ENCODE measurements at regions not wholly inside any gene's neighbourhood (a gene's known extent, or its start where the extent isn't known, plus 50 kb on each side); places are given as distances from the start of the nearest gene placed in this dataset.

- CTCF ChIA-PET: no interaction called here
Measured at GRCh38 chr12:4084573-4084972, 189.0 kb upstream of the CCND2 start.

GRCh38 chr12:4082809-4083403 is 190.7 kb upstream of the CCND2 start:
- Histone ChIP-seq H3K36me3 (ENCODE audit: insufficient read depth, low read length) (no peaks in the 10 kb centered on the region), H3K27ac (ENCODE audit: low read depth, low read length) (no peak overlapping the region), H3K4me3 (ENCODE audit: low read length) (no peak overlapping the region), H3K27me3 (ENCODE audit: insufficient read depth, low read length, poor library complexity, severe bottlenecking) (no peaks in the 10 kb centered on the region), H3K4me1 (ENCODE audit: insufficient read depth, low read length) (no peaks in the 10 kb centered on the region), H3K9me3 (ENCODE audit: low read length) (no peaks in the 10 kb centered on the region)
- no peak overlapping the region for H3K4me3 Mint-ChIP-seq
- peaks cover 0 to 3% (median 0%) of the 10 kb centered on the region in 5 donors for H3K9me3 Mint-ChIP-seq
- ChIA-PET POLR2A (no interaction called here), CTCF (no interaction called here)
- no peaks in the 10 kb centered on the region for H3K4me1 Mint-ChIP-seq
- no peak overlapping the region for H3K27ac Mint-ChIP-seq
- H3K27me3 Mint-ChIP-seq: no peaks in the 10 kb centered on the region
- H3K36me3 Mint-ChIP-seq: peaks cover 0 to 4% (median 0%) of the 10 kb centered on the region in 3 donors
- DNase-seq: no peak

More at GRCh38 chr12:4084573-4084972, 189.0 kb upstream of the CCND2 start:
- H3K4me1 Mint-ChIP-seq: no peaks in the 10 kb centered on the region
- no peak for DNase-seq
- POLR2A ChIA-PET: no interaction called here
- no peak overlapping the region for H3K27ac ChIP-seq (ENCODE audit: low read depth, low read length)
- no peak overlapping the region for H3K4me3 Mint-ChIP-seq
- H3K36me3 ChIP-seq (ENCODE audit: insufficient read depth, low read length): no peaks in the 10 kb centered on the region
- H3K4me3 ChIP-seq (ENCODE audit: low read length): no peak overlapping the region
- H3K36me3 Mint-ChIP-seq: no peaks in the 10 kb centered on the region
- no peaks in the 10 kb centered on the region for H3K27me3 Mint-ChIP-seq
- H3K27ac Mint-ChIP-seq: no peak overlapping the region
- H3K27me3 ChIP-seq (ENCODE audit: insufficient read depth, low read length, poor library complexity, severe bottlenecking): no peaks in the 10 kb centered on the region
- H3K4me1 ChIP-seq (ENCODE audit: insufficient read depth, low read length): no peaks in the 10 kb centered on the region
- H3K9me3 ChIP-seq (ENCODE audit: low read length): no peaks in the 10 kb centered on the region
- H3K9me3 Mint-ChIP-seq: no peaks in the 10 kb centered on the region

- ChIA-PET POLR2A (no interaction called here), CTCF (no interaction called here)
- no peaks in the 10 kb centered on the region for H3K4me1 Mint-ChIP-seq
- no peak for DNase-seq
- H3K27ac Mint-ChIP-seq: no peak overlapping the region
- peaks cover 7 to 10% of the 10 kb centered on the region in 2 donors for H3K27me3 Mint-ChIP-seq
- Histone ChIP-seq H3K27me3 (ENCODE audit: insufficient read depth, low read length, poor library complexity, severe bottlenecking) (no peaks in the 10 kb centered on the region), H3K27ac (ENCODE audit: low read depth, low read length) (no peak overlapping the region), H3K36me3 (ENCODE audit: insufficient read depth, low read length) (no peaks in the 10 kb centered on the region), H3K4me3 (ENCODE audit: low read length) (no peak overlapping the region), H3K9me3 (ENCODE audit: low read length) (no peaks in the 10 kb centered on the region), H3K4me1 (ENCODE audit: insufficient read depth, low read length) (no peaks in the 10 kb centered on the region)
- H3K36me3 Mint-ChIP-seq: peaks cover 0 to 8% (median 4%) of the 10 kb centered on the region in 3 donors
- H3K4me3 Mint-ChIP-seq: no peak overlapping the region
- peaks cover 0 to 3% (median 3%) of the 10 kb centered on the region in 5 donors for H3K9me3 Mint-ChIP-seq
Measured at GRCh38 chr12:4080213-4080612, 193.3 kb upstream of the CCND2 start.

GRCh38 chr12:4074129-4074528 is 199.4 kb upstream of the CCND2 start:
- Mint-ChIP-seq H3K27ac (no peak overlapping the region), H3K9me3 (peaks cover 0 to 3% (median 3%) of the 10 kb centered on the region in 5 donors), H3K4me1 (no peaks in the 10 kb centered on the region), H3K27me3 (peaks cover 7 to 29% of the 10 kb centered on the region in 2 donors), H3K4me3 (no peak overlapping the region), H3K36me3 (peaks cover 0 to 16% (median 4%) of the 10 kb centered on the region in 3 donors)
- Histone ChIP-seq H3K27ac (ENCODE audit: low read depth, low read length) (no peak overlapping the region), H3K4me1 (ENCODE audit: insufficient read depth, low read length) (no peaks in the 10 kb centered on the region), H3K4me3 (ENCODE audit: low read length) (no peak overlapping the region), H3K36me3 (ENCODE audit: insufficient read depth, low read length) (no peaks in the 10 kb centered on the region), H3K27me3 (ENCODE audit: insufficient read depth, low read length, poor library complexity, severe bottlenecking) (no peaks in the 10 kb centered on the region), H3K9me3 (ENCODE audit: low read length) (no peaks in the 10 kb centered on the region)
- DNase-seq: no peak
- POLR2A ChIA-PET: no interaction called here
- CTCF ChIA-PET: no interaction called here

- Mint-ChIP-seq H3K36me3 (peaks cover 0 to 8% (median 0%) of the 10 kb centered on the region in 3 donors), H3K4me1 (no peaks in the 10 kb centered on the region), H3K4me3 (no peak overlapping the region), H3K27ac (no peak overlapping the region), H3K27me3 (peaks cover 0 to 14% of the 10 kb centered on the region in 2 donors), H3K9me3 (no peaks in the 10 kb centered on the region)
- POLR2A ChIA-PET: no interaction called here
- no peak overlapping the region for H3K4me3 ChIP-seq (ENCODE audit: low read length)
- CTCF ChIA-PET: no interaction called here
- H3K27me3 ChIP-seq (ENCODE audit: insufficient read depth, low read length, poor library complexity, severe bottlenecking): no peaks in the 10 kb centered on the region
- H3K36me3 ChIP-seq (ENCODE audit: insufficient read depth, low read length): no peaks in the 10 kb centered on the region
- H3K27ac ChIP-seq (ENCODE audit: low read depth, low read length): no peak overlapping the region
- H3K9me3 ChIP-seq (ENCODE audit: low read length): no peaks in the 10 kb centered on the region
- no peaks in the 10 kb centered on the region for H3K4me1 ChIP-seq (ENCODE audit: insufficient read depth, low read length)
- no peak for DNase-seq
Measured at GRCh38 chr12:4069670-4070010, 196.4 kb upstream of the PARP11 start.

GRCh38 chr12:4068981-4069669 is 195.9 kb upstream of the PARP11 start:
- DNase-seq: no peak
- H3K27ac Mint-ChIP-seq: peak overlapping the region in 1 of 8 donors; percentile 7
- H3K27me3 Mint-ChIP-seq: peaks cover 0 to 11% of the 10 kb centered on the region in 2 donors
- no peaks in the 10 kb centered on the region for H3K27me3 ChIP-seq (ENCODE audit: insufficient read depth, low read length, poor library complexity, severe bottlenecking)
- H3K4me1 ChIP-seq (ENCODE audit: insufficient read depth, low read length): no peaks in the 10 kb centered on the region
- H3K9me3 ChIP-seq (ENCODE audit: low read length): no peaks in the 10 kb centered on the region
- ChIA-PET POLR2A (no interaction called here), CTCF (no interaction called here)
- H3K4me1 Mint-ChIP-seq: no peaks in the 10 kb centered on the region
- H3K36me3 ChIP-seq (ENCODE audit: insufficient read depth, low read length): no peaks in the 10 kb centered on the region
- H3K9me3 Mint-ChIP-seq: no peaks in the 10 kb centered on the region
- H3K27ac ChIP-seq (ENCODE audit: low read depth, low read length): no peak overlapping the region
- H3K36me3 Mint-ChIP-seq: peaks cover 0 to 5% (median 0%) of the 10 kb centered on the region in 3 donors
- no peak overlapping the region for H3K4me3 ChIP-seq (ENCODE audit: low read length)
- H3K4me3 Mint-ChIP-seq: no peak overlapping the region

GRCh38 chr12:4064008-4064407 is 190.8 kb upstream of the PARP11 start:
- H3K27me3 Mint-ChIP-seq: no peaks in the 10 kb centered on the region
- no peak overlapping the region for H3K27ac Mint-ChIP-seq

GRCh38 chr12:4059898-4060568 is 186.8 kb upstream of the PARP11 start:
- no peaks in the 10 kb centered on the region for H3K36me3 ChIP-seq (ENCODE audit: insufficient read depth, low read length)
- DNase-seq: no peak
- Mint-ChIP-seq H3K36me3 (peaks cover 0 to 1% (median 0%) of the 10 kb centered on the region in 3 donors), H3K9me3 (no peaks in the 10 kb centered on the region), H3K4me1 (peaks cover 3 to 10% (median 4%) of the 10 kb centered on the region in 3 donors), H3K27me3 (no peaks in the 10 kb centered on the region), H3K4me3 (no peak overlapping the region), H3K27ac (no peak overlapping the region)
- H3K4me1 ChIP-seq (ENCODE audit: insufficient read depth, low read length): no peaks in the 10 kb centered on the region
- H3K9me3 ChIP-seq (ENCODE audit: low read length): no peaks in the 10 kb centered on the region
- ChIA-PET CTCF (interaction anchor here (1.7 kb wide), 1 partner anchor 217 kb away, joined by 4 read pairs; no protein-coding TSS in a partner anchor), POLR2A (no interaction called here)
- no peaks in the 10 kb centered on the region for H3K27me3 ChIP-seq (ENCODE audit: insufficient read depth, low read length, poor library complexity, severe bottlenecking)
- no peak overlapping the region for H3K27ac ChIP-seq (ENCODE audit: low read depth, low read length)
- H3K4me3 ChIP-seq (ENCODE audit: low read length): no peak overlapping the region

More at GRCh38 chr12:4064008-4064407, 190.8 kb upstream of the PARP11 start:
- no peak for DNase-seq
- H3K4me1 ChIP-seq (ENCODE audit: insufficient read depth, low read length): no peaks in the 10 kb centered on the region
- no peaks in the 10 kb centered on the region for H3K36me3 ChIP-seq (ENCODE audit: insufficient read depth, low read length)
- Mint-ChIP-seq H3K9me3 (no peaks in the 10 kb centered on the region), H3K4me3 (no peak overlapping the region), H3K36me3 (no peaks in the 10 kb centered on the region), H3K4me1 (no peaks in the 10 kb centered on the region)
- no peak overlapping the region for H3K4me3 ChIP-seq (ENCODE audit: low read length)
- no peak overlapping the region for H3K27ac ChIP-seq (ENCODE audit: low read depth, low read length)
- H3K9me3 ChIP-seq (ENCODE audit: low read length): no peaks in the 10 kb centered on the region
- ChIA-PET CTCF (no interaction called here), POLR2A (no interaction called here)
- H3K27me3 ChIP-seq (ENCODE audit: insufficient read depth, low read length, poor library complexity, severe bottlenecking): no peaks in the 10 kb centered on the region

Data from CD8-positive, alpha-beta memory T cell (primary cell).